M059J (cell line): ENCODE measurements at regions not wholly inside any gene's neighbourhood (a gene's known extent, or its start where the extent isn't known, plus 50 kb on each side); places are given as distances from the start of the nearest gene placed in this dataset.
"Not testable (repeated sequence)": the region's sequence is repeated elsewhere in the genome, so short reads cannot be mapped to it uniquely, and the experiment has no call there.

Experiments used
- DNase-seq: peaks from one replicate; pipeline ENCODE4 v3.0.0-alpha.2; 2012; ENCODE audit warnings: low read depth

- no peak for DNase-seq
These were observed 85.1 kb upstream of the NAV2 start for GRCh38 chr11:19627566-19627965.

- no peak for DNase-seq
These were observed 87.2 kb upstream of the NAV2 start for GRCh38 chr11:19625438-19625837.

- no peak for DNase-seq
These were observed 94.7 kb upstream of the NAV2 start for GRCh38 chr11:19617696-19618523.

- DNase-seq: no peak
These were observed 97.1 kb upstream of the NAV2 start for GRCh38 chr11:19615341-19616183.

- no peak for DNase-seq
These were observed 98.2 kb upstream of the NAV2 start for GRCh38 chr11:19614370-19614940.

- DNase-seq: not testable (repeated sequence)
These were observed 100.6 kb upstream of the NAV2 start for GRCh38 chr11:19612025-19612424.

GRCh38 chr11:19607656-19608360, 104.8 kb upstream of the NAV2 start:
- DNase-seq: no peak

GRCh38 chr11:19606856-19607655, 105.6 kb upstream of the NAV2 start:
- DNase-seq: no peak

- DNase-seq: peak; percentile 23
These were observed 106.9 kb upstream of the NAV2 start for GRCh38 chr11:19605520-19606371.

GRCh38 chr11:19604679-19605375, 107.8 kb upstream of the NAV2 start:
- DNase-seq: no peak

GRCh38 chr11:19603771-19604170, 108.9 kb upstream of the NAV2 start:
- no peak for DNase-seq

GRCh38 chr11:19602891-19603290, 109.7 kb upstream of the NAV2 start:
- peak; percentile 32 for DNase-seq

GRCh38 chr11:19602406-19602805, 110.2 kb upstream of the NAV2 start:
- peak; percentile 51 for DNase-seq

GRCh38 chr11:19601235-19601634, 111.4 kb upstream of the NAV2 start:
- no peak for DNase-seq

GRCh38 chr11:19599681-19600080, 113.0 kb upstream of the NAV2 start:
- no peak for DNase-seq

- peak; percentile 6 for DNase-seq
These were observed 113.7 kb upstream of the NAV2 start for GRCh38 chr11:19598876-19599486.

GRCh38 chr11:19598456-19598855, 114.2 kb upstream of the NAV2 start:
- DNase-seq: peak; percentile 69

- peak; percentile 89 for DNase-seq
These were observed 114.8 kb upstream of the NAV2 start for GRCh38 chr11:19597876-19598275.

GRCh38 chr11:19597206-19597605, 115.4 kb upstream of the NAV2 start:
- DNase-seq: peak; percentile 96
